OCI-LY7 (cell line): ENCODE measurements at regions not wholly inside any gene's neighbourhood (a gene's known extent, or its start where the extent isn't known, plus 50 kb on each side); places are given as distances from the start of the nearest gene placed in this dataset.

Source experiments
- BruUV-seq: library from RNA; stranded (reverse); fragments of 400-500 nt; replicated peaks from 2 replicates; lab custom pipeline; 2021; lab: Mats Ljungman, UMichigan
- CTCF ChIA-PET: fragments of 300-600 bp; sonication (Branson Sonifier 250); formaldehyde crosslinking; loops from one replicate; lab custom pipeline; 2022; ENCODE audit warnings: antibody characterized with exemption; ENCODE audit not compliant: unreplicated experiment; lab: Charles Lee
- POLR2A ChIA-PET: fragments of 300-600 bp; sonication (Branson Sonifier 250); formaldehyde crosslinking; loops from one replicate; lab custom pipeline; 2022; ENCODE audit warnings: antibody characterized with exemption; lab: Charles Lee
- DNase-seq: peaks from one replicate; pipeline ENCODE4 v3.0.0-alpha.2; 2015; ENCODE audit warnings: low spot score
- H2AFZ ChIP-seq: fragments of 200-600 bp; sonication (generic), shearing (Covaris generic); 2 replicates; pipeline ENCODE4 v1.6.1; 2014; ENCODE audit warnings: mild to moderate bottlenecking, antibody characterized with exemption, low read length, moderate library complexity
- H3K27ac ChIP-seq: fragments of 200-600 bp; sonication (generic); 2 replicates; pipeline ENCODE4 v1.5.1; 2014; ENCODE audit warnings: mixed run types, low read depth, mild to moderate bottlenecking, moderate library complexity, low read length, inconsistent platforms; ENCODE audit not compliant: poor library complexity, severe bottlenecking
- H3K36me3 ChIP-seq: fragments of 200-600 bp; sonication (generic); 2 replicates; pipeline ENCODE4 v1.6.1; 2014; ENCODE audit warnings: mild to moderate bottlenecking, antibody characterized with exemption, low read length, moderate library complexity, mixed read lengths; ENCODE audit not compliant: insufficient read depth
- H3K4me1 ChIP-seq: fragments of 200-600 bp; sonication (generic); 2 replicates; pipeline ENCODE4 v1.5.1; 2014; ENCODE audit warnings: mild to moderate bottlenecking, low read length; ENCODE audit not compliant: insufficient read depth, poor library complexity, severe bottlenecking
- H3K4me2 ChIP-seq: fragments of 200-600 bp; sonication (generic); 2 replicates; pipeline ENCODE4 v1.6.1; 2014; ENCODE audit warnings: mild to moderate bottlenecking, low read length
- H3K4me3 ChIP-seq: fragments of 200-600 bp; sonication (generic); 2 replicates; pipeline ENCODE4 v1.5.1; 2014; ENCODE audit warnings: mild to moderate bottlenecking, low read depth, low read length; ENCODE audit not compliant: poor library complexity, severe bottlenecking
- H3K79me2 ChIP-seq: fragments of 200-600 bp; sonication (generic); 2 replicates; pipeline ENCODE4 v1.6.1; 2016; ENCODE audit warnings: low read depth, mild to moderate bottlenecking, low read length, moderate library complexity, mixed read lengths; ENCODE audit not compliant: insufficient read depth
- H3K9me2 ChIP-seq: fragments of 200-600 bp; sonication (generic); 2 replicates; pipeline ENCODE4 v1.6.1; 2016; ENCODE audit warnings: mild to moderate bottlenecking, low read length, mixed read lengths; ENCODE audit not compliant: insufficient read depth
- H3K9me3 ChIP-seq: fragments of 200-600 bp; sonication (generic); 2 replicates; pipeline ENCODE4 v1.6.1; 2014; ENCODE audit warnings: mild to moderate bottlenecking, mixed run types, low read length, mixed read lengths
- H4K20me1 ChIP-seq: fragments of 200-600 bp; sonication (generic); 2 replicates; pipeline ENCODE4 v1.6.1; 2014; ENCODE audit warnings: mild to moderate bottlenecking, antibody characterized with exemption, low read length, moderate library complexity, mixed read lengths; ENCODE audit not compliant: insufficient read depth
- CTCF ChIP-seq: fragments of 200-600 bp; sonication (generic); conservative IDR thresholded peaks from 2 replicates; pipeline ENCODE4 v1.5.1; 2014; ENCODE audit warnings: mild to moderate bottlenecking, antibody characterized with exemption, low read length, moderate library complexity, mixed read lengths
- EZH2phosphoT487 ChIP-seq: fragments of 200-600 bp; sonication (generic); IDR thresholded peaks from 2 replicates; pipeline ENCODE4 v1.6.1; 2018; ENCODE audit warnings: low read depth, borderline replicate concordance, mild to moderate bottlenecking, mixed run types, antibody characterized with exemption, low read length, moderate library complexity, mixed read lengths
- intact Hi-C: fragments of 100-400 bp; cut with micrococcal nuclease; formaldehyde crosslinking; loops from one replicate; pipeline ENCODE4 v1.10.0; 2022; ENCODE audit not compliant: unreplicated experiment

GRCh38 chr11:130649801-130650200, 201.4 kb downstream of the ADAMTS15 start:
- intact Hi-C loops: no loop called here
- no peaks in the 10 kb centered on the region for H3K9me2 ChIP-seq
- H3K4me3 ChIP-seq: no peak overlapping the region
- no peak for DNase-seq
- H3K9me3 ChIP-seq: no peaks in the 10 kb centered on the region
- no peak overlapping the region for H3K4me2 ChIP-seq
- H4K20me1 ChIP-seq: no peaks in the 10 kb centered on the region
- POLR2A ChIA-PET: no interaction called here
- H2AFZ ChIP-seq: no peak overlapping the region
- H3K4me1 ChIP-seq: no peaks in the 10 kb centered on the region
- TF ChIP-seq CTCF: no peak
- TF ChIP-seq EZH2phosphoT487: no peak
- no peaks in the 10 kb centered on the region for H3K36me3 ChIP-seq
- H3K79me2 ChIP-seq: no peaks in the 10 kb centered on the region
- CTCF ChIA-PET: no interaction called here
- no peak overlapping the region for H3K27ac ChIP-seq
- no TSS peak for BruUV-seq

GRCh38 chr11:130650456-130651030, 202.1 kb downstream of the ADAMTS15 start:
- Histone ChIP-seq H2AFZ (no peak overlapping the region), H3K9me2 (no peaks in the 10 kb centered on the region), H3K4me3 (no peak overlapping the region), H3K36me3 (no peaks in the 10 kb centered on the region), H3K79me2 (no peaks in the 10 kb centered on the region), H4K20me1 (no peaks in the 10 kb centered on the region), H3K4me1 (no peaks in the 10 kb centered on the region), H3K27ac (no peak overlapping the region), H3K4me2 (no peak overlapping the region), H3K9me3 (no peaks in the 10 kb centered on the region)
- no peak for DNase-seq
- no peak for TF ChIP-seq CTCF
- TF ChIP-seq EZH2phosphoT487: no peak
- intact Hi-C loops: no loop called here
- ChIA-PET POLR2A (no interaction called here), CTCF (no interaction called here)
- no TSS peak for BruUV-seq

- Histone ChIP-seq H3K9me2 (no peaks in the 10 kb centered on the region), H4K20me1 (no peaks in the 10 kb centered on the region), H3K4me2 (no peak overlapping the region), H3K27ac (no peak overlapping the region), H2AFZ (no peak overlapping the region), H3K4me3 (no peak overlapping the region), H3K36me3 (no peaks in the 10 kb centered on the region), H3K79me2 (no peaks in the 10 kb centered on the region), H3K9me3 (no peaks in the 10 kb centered on the region), H3K4me1 (no peaks in the 10 kb centered on the region)
- no peak for TF ChIP-seq CTCF
- TF ChIP-seq EZH2phosphoT487: no peak
- intact Hi-C loops: no loop called here
- no peak for DNase-seq
- BruUV-seq: no TSS peak
- CTCF ChIA-PET: no interaction called here
- POLR2A ChIA-PET: interaction anchor here (0.7 kb wide), 1 partner anchor 21 kb away, joined by 6 read pairs; no protein-coding TSS in a partner anchor
These were observed 202.8 kb downstream of the ADAMTS15 start for GRCh38 chr11:130651066-130651855.
